SK-N-MC (cell line): ENCODE measurements at regions not wholly inside any gene's neighbourhood (a gene's known extent, or its start where the extent isn't known, plus 50 kb on each side); places are given as distances from the start of the nearest gene placed in this dataset.

Source experiments
- EZH2 ChIP-seq: fragments of 200-600 bp; sonication (generic); IDR thresholded peaks from one replicate; pipeline ENCODE4 v1.6.1; 2017; ENCODE audit warnings: antibody characterized with exemption
- POLR2AphosphoS5 ChIP-seq: IDR thresholded peaks from 2 replicates; pipeline ENCODE4 v1.6.1; 2012; ENCODE audit warnings: mild to moderate bottlenecking, low read depth, low read length, borderline replicate concordance

DNA sequence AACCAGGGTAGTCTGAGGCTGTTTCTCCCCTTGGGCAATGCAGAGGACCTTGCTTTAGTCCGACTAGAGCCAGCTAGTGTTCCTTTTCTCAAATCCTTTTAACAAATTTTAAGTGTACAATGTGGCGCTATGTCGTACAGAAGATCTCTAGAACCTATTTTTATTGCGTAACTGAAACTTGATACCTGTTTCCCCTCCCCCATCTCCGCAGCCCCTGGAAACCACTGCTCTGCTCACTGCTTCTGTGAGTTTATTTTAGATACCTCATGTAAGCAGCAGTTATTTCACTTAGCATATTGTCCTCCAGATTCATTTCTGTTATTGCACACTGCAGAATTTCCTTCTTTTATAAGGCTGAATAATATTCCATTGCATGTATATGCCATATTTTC, 1092.3 kb downstream of the AACS start:
- no peak for TF ChIP-seq POLR2AphosphoS5
- TF ChIP-seq EZH2 = no peak
